Hepatocyte (in vitro differentiated cells): ENCODE measurements at regions not wholly inside any gene's neighbourhood (a gene's known extent, or its start where the extent isn't known, plus 50 kb on each side); places are given as distances from the start of the nearest gene placed in this dataset.

Experiments used
- DNase-seq: peaks from one replicate; pipeline ENCODE4 v3.0.0-alpha.2; 2016; ENCODE audit warnings: low spot score
- H2AFZ ChIP-seq: fragments of 200-600 bp; sonication (generic); 2 replicates; pipeline ENCODE4 v1.6.0; 2016; ENCODE audit warnings: antibody characterized with exemption, mild to moderate bottlenecking
- H3K27ac ChIP-seq: fragments of 200-600 bp; sonication (generic); 2 replicates; pipeline ENCODE4 v1.5.1; 2016; ENCODE audit warnings: mild to moderate bottlenecking
- H3K27me3 ChIP-seq: fragments of 200-600 bp; sonication (generic); 2 replicates; pipeline ENCODE4 v1.6.1; 2016
- H3K36me3 ChIP-seq: fragments of 200-600 bp; sonication (generic); replicated peaks from 2 replicates; pipeline ENCODE4 v1.5.1; 2016; ENCODE audit warnings: low read depth; ENCODE audit not compliant: insufficient read depth
- H3K4me1 ChIP-seq: fragments of 200-600 bp; sonication (generic); 2 replicates; pipeline ENCODE4 v1.5.1; 2016; ENCODE audit warnings: mild to moderate bottlenecking, moderate library complexity; ENCODE audit not compliant: insufficient read depth
- H3K4me2 ChIP-seq: fragments of 200-600 bp; sonication (generic); 2 replicates; pipeline ENCODE4 v1.6.0; 2016
- H3K4me3 ChIP-seq: fragments of 200-600 bp; sonication (generic); 2 replicates; pipeline ENCODE4 v1.5.1; 2016; ENCODE audit warnings: mild to moderate bottlenecking
- H3K79me2 ChIP-seq: fragments of 200-600 bp; sonication (generic); 2 replicates; pipeline ENCODE4 v1.6.0; 2017; ENCODE audit warnings: mild to moderate bottlenecking
- H3K9me2 ChIP-seq: fragments of 200-600 bp; sonication (generic); replicated peaks from 2 replicates; pipeline ENCODE4 v1.6.0; 2017; ENCODE audit warnings: mild to moderate bottlenecking; ENCODE audit not compliant: insufficient read depth
- H3K9me3 ChIP-seq: fragments of 200-600 bp; sonication (generic); 2 replicates; pipeline ENCODE4 v1.5.1; 2016; ENCODE audit warnings: low read depth, mild to moderate bottlenecking
- H4K20me1 ChIP-seq: fragments of 200-600 bp; sonication (generic); 2 replicates; pipeline ENCODE4 v1.6.0; 2016; ENCODE audit warnings: mild to moderate bottlenecking; ENCODE audit not compliant: insufficient read depth, poor library complexity, severe bottlenecking
- EZH2 ChIP-seq: fragments of 200-600 bp; sonication (generic); IDR thresholded peaks from 2 replicates; pipeline ENCODE4 v1.6.1; 2016; ENCODE audit warnings: antibody characterized with exemption, mild to moderate bottlenecking, borderline replicate concordance
- EZH2phosphoT487 ChIP-seq: fragments of 200-600 bp; sonication (generic); IDR thresholded peaks from one replicate; pipeline ENCODE4 v1.6.1; 2018; ENCODE audit warnings: antibody characterized with exemption, mild to moderate bottlenecking, low read depth, moderate library complexity; ENCODE audit not compliant: unreplicated experiment, severe bottlenecking
- WGBS: methylation state at CpG from one replicate; pipeline ENCODE4 v1.1.6; 2016; ENCODE audit warnings: low lambda C conversion rate; ENCODE audit errors: missing lambda C conversion rate; 5-methylcytosine and 5-hydroxymethylcytosine counted together
- TF ChIP-seq, protein P1 (sequence below): fragments of 200-600 bp; sonication (generic); IDR thresholded peaks from 2 replicates; pipeline ENCODE4 v1.5.1; 2016; ENCODE audit warnings: antibody characterized with exemption, mild to moderate bottlenecking; ENCODE audit not compliant: poor library complexity

DNA sequence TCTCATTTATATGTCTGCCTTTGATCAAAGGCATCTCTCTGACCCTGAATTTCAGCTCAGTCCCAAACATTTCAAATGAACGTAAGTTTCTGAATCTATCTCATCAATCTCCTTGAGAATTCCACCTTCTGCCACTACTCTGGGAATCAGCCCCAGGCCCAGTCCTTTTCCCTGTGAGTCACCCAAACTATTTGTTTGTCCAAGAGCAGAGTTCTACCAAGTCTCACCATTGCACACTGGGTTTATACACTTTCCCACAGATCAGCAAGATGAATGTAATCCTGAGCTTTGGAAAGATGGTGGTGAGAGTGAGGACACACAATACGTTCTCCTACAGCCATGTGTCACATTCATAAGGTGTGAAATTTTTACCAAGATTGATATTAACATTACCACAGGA, 251.3 kb upstream of the VWC2 start:
- H3K9me2 ChIP-seq = no peaks in the 10 kb centered on the region
- no peak overlapping the region for H2AFZ ChIP-seq
- H3K27me3 ChIP-seq = no peaks in the 10 kb centered on the region
- no peaks in the 10 kb centered on the region for H3K9me3 ChIP-seq
- WGBS = 56% methylated on average over 2 of the region's 2 CpGs
- TF ChIP-seq EZH2 (no peak), EZH2phosphoT487 (no peak)
- TF ChIP-seq, protein P1, sequence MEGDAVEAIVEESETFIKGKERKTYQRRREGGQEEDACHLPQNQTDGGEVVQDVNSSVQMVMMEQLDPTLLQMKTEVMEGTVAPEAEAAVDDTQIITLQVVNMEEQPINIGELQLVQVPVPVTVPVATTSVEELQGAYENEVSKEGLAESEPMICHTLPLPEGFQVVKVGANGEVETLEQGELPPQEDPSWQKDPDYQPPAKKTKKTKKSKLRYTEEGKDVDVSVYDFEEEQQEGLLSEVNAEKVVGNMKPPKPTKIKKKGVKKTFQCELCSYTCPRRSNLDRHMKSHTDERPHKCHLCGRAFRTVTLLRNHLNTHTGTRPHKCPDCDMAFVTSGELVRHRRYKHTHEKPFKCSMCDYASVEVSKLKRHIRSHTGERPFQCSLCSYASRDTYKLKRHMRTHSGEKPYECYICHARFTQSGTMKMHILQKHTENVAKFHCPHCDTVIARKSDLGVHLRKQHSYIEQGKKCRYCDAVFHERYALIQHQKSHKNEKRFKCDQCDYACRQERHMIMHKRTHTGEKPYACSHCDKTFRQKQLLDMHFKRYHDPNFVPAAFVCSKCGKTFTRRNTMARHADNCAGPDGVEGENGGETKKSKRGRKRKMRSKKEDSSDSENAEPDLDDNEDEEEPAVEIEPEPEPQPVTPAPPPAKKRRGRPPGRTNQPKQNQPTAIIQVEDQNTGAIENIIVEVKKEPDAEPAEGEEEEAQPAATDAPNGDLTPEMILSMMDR = no peak
- H3K36me3 ChIP-seq = no peaks in the 10 kb centered on the region
- no peak overlapping the region for H3K27ac ChIP-seq
- no peaks in the 10 kb centered on the region for H4K20me1 ChIP-seq
- H3K4me2 ChIP-seq = no peak overlapping the region
- DNase-seq = no peak
- no peaks in the 10 kb centered on the region for H3K79me2 ChIP-seq
- no peak overlapping the region for H3K4me3 ChIP-seq
- no peaks in the 10 kb centered on the region for H3K4me1 ChIP-seq

DNA sequence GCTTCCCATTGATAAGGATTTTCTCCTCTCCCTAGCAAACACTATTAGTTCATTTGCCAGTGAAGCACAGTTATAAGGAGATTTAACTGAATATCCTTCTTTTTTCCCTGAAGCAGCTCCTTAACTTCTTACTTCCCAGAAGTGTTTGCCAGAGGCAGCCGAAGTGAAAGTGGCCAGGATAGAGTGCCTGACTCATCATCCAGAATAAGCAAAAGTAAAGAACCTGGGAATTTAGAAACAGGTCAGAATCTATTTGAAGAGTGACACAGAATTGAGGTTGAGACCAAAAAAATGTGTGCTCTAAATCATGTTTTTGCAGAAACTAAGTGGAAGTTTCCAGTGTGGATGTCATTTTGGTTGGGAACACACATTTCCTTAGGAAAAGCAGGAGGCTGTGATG, 249.6 kb upstream of the VWC2 start:
- no peaks in the 10 kb centered on the region for H3K27me3 ChIP-seq
- no peak overlapping the region for H3K27ac ChIP-seq
- H3K9me2 ChIP-seq = no peaks in the 10 kb centered on the region
- no peaks in the 10 kb centered on the region for H3K36me3 ChIP-seq
- no peak overlapping the region for H3K4me3 ChIP-seq
- no peaks in the 10 kb centered on the region for H3K9me3 ChIP-seq
- WGBS = 86% methylated on average over 1 of the region's 1 CpG
- no peak for DNase-seq
- no peak overlapping the region for H3K4me2 ChIP-seq
- H4K20me1 ChIP-seq = no peaks in the 10 kb centered on the region
- no peak overlapping the region for H2AFZ ChIP-seq
- H3K4me1 ChIP-seq = no peaks in the 10 kb centered on the region
- TF ChIP-seq, protein P1 = no peak
- TF ChIP-seq EZH2 = no peak
- no peak for TF ChIP-seq EZH2phosphoT487
- H3K79me2 ChIP-seq = no peaks in the 10 kb centered on the region

DNA sequence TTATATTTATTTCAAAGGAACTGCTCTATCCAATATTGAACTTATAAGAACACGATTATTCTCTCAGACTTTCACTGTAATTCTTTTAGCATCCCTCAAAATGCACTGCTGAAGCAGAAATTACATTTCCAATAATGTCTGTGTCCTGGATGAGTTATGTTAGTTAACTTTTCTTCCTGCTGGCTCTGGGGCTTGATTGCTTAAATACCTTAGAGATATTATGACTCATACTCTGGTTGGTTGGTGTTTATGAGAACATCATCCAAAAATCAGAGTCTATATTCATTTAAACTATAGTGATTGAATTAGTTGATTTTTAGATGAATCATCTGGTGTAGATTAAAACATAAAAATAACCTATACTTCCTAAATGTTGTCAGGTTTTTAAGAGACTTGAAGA, 246.3 kb upstream of the VWC2 start:
- H3K27me3 ChIP-seq = no peaks in the 10 kb centered on the region
- H4K20me1 ChIP-seq = no peaks in the 10 kb centered on the region
- H3K9me3 ChIP-seq = no peaks in the 10 kb centered on the region
- no peak for DNase-seq
- H2AFZ ChIP-seq = no peak overlapping the region
- no peaks in the 10 kb centered on the region for H3K9me2 ChIP-seq
- no peak overlapping the region for H3K4me3 ChIP-seq
- no peaks in the 10 kb centered on the region for H3K4me1 ChIP-seq
- TF ChIP-seq EZH2 (no peak), EZH2phosphoT487 (no peak)
- TF ChIP-seq, protein P1 = no peak
- no peak overlapping the region for H3K4me2 ChIP-seq
- H3K79me2 ChIP-seq = no peaks in the 10 kb centered on the region
- H3K36me3 ChIP-seq = no peaks in the 10 kb centered on the region
- 89% methylated on average over 1 of the region's 1 CpG for WGBS
- H3K27ac ChIP-seq = no peak overlapping the region

DNA sequence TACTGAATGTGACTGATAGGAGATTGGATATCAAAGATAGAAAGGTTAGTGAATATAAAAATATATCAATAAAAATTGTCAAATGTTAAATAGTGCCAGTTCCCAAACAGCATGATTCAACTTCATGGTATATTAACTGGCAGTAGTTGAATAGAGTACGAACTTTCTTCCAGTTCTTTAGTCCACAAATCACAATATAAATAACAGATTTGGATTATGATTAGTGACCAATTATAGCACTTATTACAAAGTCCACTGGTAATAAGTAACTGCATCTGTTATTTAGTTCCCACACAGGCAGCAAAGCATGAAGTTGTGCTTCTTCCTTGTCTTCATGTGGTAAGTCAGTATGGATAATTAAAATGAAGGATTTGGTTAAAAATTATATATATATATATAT, 243.0 kb upstream of the VWC2 start:
- no peak for DNase-seq
- H3K4me1 ChIP-seq = no peaks in the 10 kb centered on the region
- H3K9me3 ChIP-seq = no peaks in the 10 kb centered on the region
- no peaks in the 10 kb centered on the region for H3K27me3 ChIP-seq
- H3K9me2 ChIP-seq = no peaks in the 10 kb centered on the region
- no peak overlapping the region for H3K4me3 ChIP-seq
- no peaks in the 10 kb centered on the region for H3K79me2 ChIP-seq
- H3K36me3 ChIP-seq = no peaks in the 10 kb centered on the region
- no peak overlapping the region for H3K27ac ChIP-seq
- H4K20me1 ChIP-seq = no peaks in the 10 kb centered on the region
- H2AFZ ChIP-seq = no peak overlapping the region
- TF ChIP-seq, protein P1 = no peak
- TF ChIP-seq EZH2phosphoT487 = no peak
- TF ChIP-seq EZH2 = no peak
- 3% methylated on average over 1 of the region's 1 CpG for WGBS
- H3K4me2 ChIP-seq = no peak overlapping the region
